Body of pancreas (tissue), 4 donors: ENCODE measurements at regions not wholly inside any gene's neighbourhood (a gene's known extent, or its start where the extent isn't known, plus 50 kb on each side); places are given as distances from the start of the nearest gene placed in this dataset.
A peak's percentile ranks its signal among the peaks of the same experiment; 100 is the strongest.

Experiments
- ATAC-seq: fragments of 150-250 bp; one replicate; pipeline ENCODE4 v1.9.1; 2016
- DNase-seq, 4 donors: peaks; one replicate each; pipeline ENCODE4 v3.0.0-alpha.2; 2019
- H3K27ac ChIP-seq, 4 donors: fragments of 200-600 bp; sonication (generic); 1 replicate in 3 of 4; 2 replicates in 1 of 4; pipeline versions ENCODE4 v1.5.1 to v1.6.1; 2016 to 2019; ENCODE audit warnings: mild to moderate bottlenecking in 1 of 4, mixed read lengths in 1 of 4, moderate library complexity in 1 of 4
- H3K27me3 ChIP-seq, 2 donors: fragments of 200-600 bp; sonication (generic); one replicate each; pipeline ENCODE4 v1.6.0; 2016; ENCODE audit warnings: mild to moderate bottlenecking in 1 of 2
- H3K36me3 ChIP-seq, 2 donors: fragments of 200-600 bp; sonication (generic); replicated peaks in 1 of 2; 2 replicates each; pipeline ENCODE4 v1.5.1; 2016; ENCODE audit warnings: low read depth in 2 of 2; ENCODE audit not compliant: insufficient read depth in 1 of 2
- H3K4me1 ChIP-seq: fragments of 200-600 bp; sonication (generic); one replicate; pipeline ENCODE4 v1.6.0; 2016
- H3K4me3 ChIP-seq, 2 donors: fragments of 200-600 bp; sonication (generic); 1 replicate in 1 of 2; 2 replicates in 1 of 2; pipeline ENCODE4 v1.5.1; 2016 to 2019
- H3K9me3 ChIP-seq, 3 donors: fragments of 200-600 bp; sonication (generic); 1 replicate in 2 of 3; 2 replicates in 1 of 3; pipeline ENCODE4 v1.5.1; 2016
- CTCF ChIP-seq, 7 experiments: fragments of 450-650 bp in 4 of 7; fragments of 200-600 bp in 3 of 7; sonication (generic) in 3 of 7; IDR thresholded peaks; one replicate each; pipeline ENCODE4 v1.5.1; 2016 to 2019; ENCODE audit warnings: antibody characterized with exemption in 7 of 7
- POLR2A ChIP-seq, 3 donors: fragments of 450-650 bp; IDR thresholded peaks; one replicate each; pipeline ENCODE4 v1.6.1; 2016; ENCODE audit warnings: antibody characterized with exemption in 3 of 3, mild to moderate bottlenecking in 2 of 3
- WGBS, 2 donors: methylation state at CpG; one replicate each; pipeline ENCODE4 v1.1.5; 2017; 5-methylcytosine and 5-hydroxymethylcytosine counted together
- intact Hi-C: fragments of 100-400 bp; cut with DNase I; formaldehyde crosslinking; loops from one replicate; pipeline ENCODE4 v1.15.1; 2023

- no peak for TF ChIP-seq POLR2A (IDR thresholded peaks at IDR 0.05)
- TF ChIP-seq CTCF (IDR thresholded peaks at IDR 0.05), result no peak
- no peaks in the 10 kb centered on the region for H3K36me3 ChIP-seq
- no peak overlapping the region for H3K27ac ChIP-seq
- intact Hi-C loops, result no loop called here
- no peaks in the 10 kb centered on the region for H3K9me3 ChIP-seq
- H3K4me3 ChIP-seq, result no peak overlapping the region
- peak in 1 of 4 donors; percentile 3 for DNase-seq
- WGBS, 2 donors, result 73 to 90% methylated on average over 8 of the region's 8 CpGs
- no peak for ATAC-seq
- H3K27me3 ChIP-seq, result no peaks in the 10 kb centered on the region
- peaks cover 7% of the 10 kb centered on the region for H3K4me1 ChIP-seq
These were observed 53.0 kb downstream of the HELT start for GRCh38 chr4:185071236-185071811.

GRCh38 chr4:185079271-185079905 is 61.1 kb downstream of the HELT start:
- WGBS, 2 donors, result 47 to 50% methylated on average over 6 of the region's 6 CpGs
- ATAC-seq, result no peak

GRCh38 chr4:185080545-185080944 is 62.3 kb downstream of the HELT start:
- intact Hi-C loops, result no loop called here
- no peak overlapping the region for H3K27ac ChIP-seq
- H3K36me3 ChIP-seq, result no peaks in the 10 kb centered on the region
- ATAC-seq (no peak), DNase-seq (no peak)
- no peak for TF ChIP-seq POLR2A (IDR thresholded peaks at IDR 0.05)
- TF ChIP-seq CTCF (IDR thresholded peaks at IDR 0.05), result no peak
- WGBS, 2 donors, result 38 to 47% methylated on average over 4 of the region's 4 CpGs
- no peaks in the 10 kb centered on the region for H3K9me3 ChIP-seq
- H3K4me1 ChIP-seq, result no peaks in the 10 kb centered on the region
- H3K27me3 ChIP-seq, result no peaks in the 10 kb centered on the region
- no peak overlapping the region for H3K4me3 ChIP-seq

More at GRCh38 chr4:185079271-185079905, 61.1 kb downstream of the HELT start:
- H3K4me1 ChIP-seq, result no peaks in the 10 kb centered on the region
- intact Hi-C loops, result no loop called here
- no peak overlapping the region for H3K4me3 ChIP-seq
- H3K27ac ChIP-seq, result no peak overlapping the region
- no peaks in the 10 kb centered on the region for H3K9me3 ChIP-seq
- TF ChIP-seq POLR2A (IDR thresholded peaks at IDR 0.05) (no peak), CTCF (IDR thresholded peaks at IDR 0.05) (no peak)
- no peaks in the 10 kb centered on the region for H3K27me3 ChIP-seq
- DNase-seq, result no peak
- no peaks in the 10 kb centered on the region for H3K36me3 ChIP-seq

DNA sequence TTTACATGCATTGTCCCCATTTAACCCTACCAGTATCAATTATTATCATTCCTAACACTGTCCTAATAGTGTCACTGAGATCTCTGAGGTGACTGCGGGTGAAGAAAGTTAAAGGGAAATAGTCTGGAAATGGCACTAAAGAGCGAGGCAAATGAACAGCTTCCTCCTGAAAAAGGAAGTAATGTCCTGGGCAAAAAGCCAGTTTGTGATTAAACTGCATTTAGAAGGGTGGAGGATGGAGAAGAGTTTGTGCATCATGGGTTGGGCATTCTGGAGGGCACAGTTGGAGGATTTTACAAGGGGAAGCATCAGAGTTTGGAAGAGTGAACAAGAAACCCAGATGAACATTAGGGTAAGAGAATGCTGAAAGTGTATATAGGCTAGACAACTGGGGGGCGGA is 60.5 kb upstream of the SLC25A4 start:
- WGBS, 2 donors, result 67 to 83% methylated on average over 3 of the region's 3 CpGs
- H3K36me3 ChIP-seq, result no peaks in the 10 kb centered on the region
- TF ChIP-seq CTCF (IDR thresholded peaks at IDR 0.05) (no peak), POLR2A (IDR thresholded peaks at IDR 0.05) (no peak)
- no peak overlapping the region for H3K27ac ChIP-seq
- ATAC-seq, result no peak
- DNase-seq, result peak in 1 of 4 donors; percentile 5
- H3K4me1 ChIP-seq, result no peaks in the 10 kb centered on the region
- H3K4me3 ChIP-seq, result no peak overlapping the region
- intact Hi-C loops, result no loop called here
- H3K27me3 ChIP-seq, result no peaks in the 10 kb centered on the region
- H3K9me3 ChIP-seq, result no peaks in the 10 kb centered on the region

DNA sequence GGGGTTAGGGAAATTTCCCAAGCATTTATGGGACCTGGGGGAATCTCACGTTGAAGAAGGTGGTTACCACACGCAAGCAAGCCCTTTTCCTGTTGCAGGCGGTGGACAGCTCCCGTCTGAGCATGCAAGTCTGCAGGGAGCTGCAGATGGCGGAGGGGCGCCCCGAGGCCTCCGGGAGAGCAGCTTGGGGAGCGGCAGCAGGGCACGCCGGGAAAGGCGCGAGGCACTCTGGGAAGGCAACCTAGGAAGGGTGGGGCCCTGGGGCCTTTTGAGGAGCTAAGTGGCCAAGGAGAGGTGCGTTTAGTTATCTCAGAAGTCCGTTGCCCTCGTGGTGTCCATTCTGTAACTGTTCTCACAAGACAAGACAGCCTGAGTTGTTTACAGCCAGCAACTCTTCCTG is 57.0 kb upstream of the SLC25A4 start:
- no peaks in the 10 kb centered on the region for H3K4me1 ChIP-seq
- WGBS, 2 donors, result 62 to 67% methylated on average over 14 to 16 of the region's 16 CpGs
- intact Hi-C loops, result no loop called here
- no peaks in the 10 kb centered on the region for H3K27me3 ChIP-seq
- H3K36me3 ChIP-seq, result no peaks in the 10 kb centered on the region
- H3K4me3 ChIP-seq, result no peak overlapping the region
- no peak overlapping the region for H3K27ac ChIP-seq
- no peak for DNase-seq
- H3K9me3 ChIP-seq, result no peaks in the 10 kb centered on the region
- ATAC-seq, result no peak
- TF ChIP-seq POLR2A (IDR thresholded peaks at IDR 0.05) (no peak), CTCF (IDR thresholded peaks at IDR 0.05) (no peak)
